ENCODE measurements at regions not wholly inside any gene's neighbourhood (a gene's known extent, or its start where the extent isn't known, plus 50 kb on each side); places are given as distances from the start of the nearest gene placed in this dataset.

DNA sequence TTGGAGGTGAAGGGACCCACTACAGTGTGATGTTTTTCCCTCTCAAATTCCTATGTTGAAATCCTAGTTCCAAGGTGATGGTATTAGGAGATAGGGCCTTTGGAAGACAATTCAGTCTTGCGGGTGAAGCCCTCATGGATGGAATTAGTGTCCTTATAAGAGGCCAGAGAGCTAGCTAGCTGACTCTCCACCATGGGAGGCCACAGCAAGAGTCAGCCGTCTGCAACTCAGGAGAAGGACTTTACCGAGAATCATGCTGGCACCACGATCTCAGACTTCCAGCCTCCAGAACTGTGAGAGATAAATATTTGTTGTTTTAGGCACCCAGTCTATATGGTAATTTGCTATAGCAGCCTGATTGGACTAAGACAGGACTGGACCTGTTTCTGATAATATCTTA, 461.4 kb downstream of the TSN start:
- ChIA-PET POLR2A (no interaction called here), CTCF (interaction anchor here (0.5 kb wide), 1 partner anchor 78 kb away, joined by 4 read pairs; no protein-coding TSS in a partner anchor)
- H3K4me3 ChIP-seq (ENCODE audit: low read depth, low read length) = no peak overlapping the region
- H3K27ac ChIP-seq (ENCODE audit: extremely low read depth, low read depth, low read length) = no peak overlapping the region
- no peaks in the 10 kb centered on the region for H3K4me1 ChIP-seq (ENCODE audit: control insufficient read depth, insufficient read depth, low read length)
- TF ChIP-seq ZNF324 (tag by site-specific recombination; IDR thresholded peaks at IDR 0.05) = no peak
- H3K9me3 ChIP-seq (ENCODE audit: control insufficient read depth, insufficient read depth, low read depth, low read length) = no peaks in the 10 kb centered on the region
- H3K36me3 ChIP-seq (ENCODE audit: control insufficient read depth in 2 of 2, insufficient read depth in 1 of 2, low read length in 2 of 2) = no peaks in the 10 kb centered on the region

DNA sequence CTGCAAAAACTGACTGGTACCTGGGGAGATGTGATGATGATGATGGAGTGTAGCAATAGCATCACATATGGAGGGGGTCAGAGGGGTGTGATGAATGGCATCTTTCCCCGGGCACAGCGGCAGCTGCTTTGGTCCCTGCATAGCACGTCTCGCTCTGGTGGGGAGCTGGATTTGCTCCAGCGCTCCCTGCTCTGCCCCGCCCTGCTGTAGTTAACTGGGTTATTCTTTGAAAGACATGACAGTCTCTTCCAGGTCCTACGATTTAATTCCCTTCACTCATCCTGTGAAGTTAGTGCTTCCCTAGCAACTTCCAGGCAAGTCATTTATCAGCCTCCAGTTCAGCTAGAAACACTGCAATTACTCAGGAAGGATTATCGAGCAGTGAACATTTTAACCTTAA, 463.1 kb downstream of the TSN start:
- TF ChIP-seq ZNF341 (tag by site-specific recombination; IDR thresholded peaks at IDR 0.05; ENCODE audit: low read depth) (no peak), ZNF140 (tag by site-specific recombination; IDR thresholded peaks at IDR 0.05) (no peak), ZNF157 (tag by site-specific recombination; IDR thresholded peaks at IDR 0.05) (no peak), ZNF521 (tag by site-specific recombination; IDR thresholded peaks at IDR 0.05) (no peak), ZNF423 (tag by site-specific recombination; IDR thresholded peaks at IDR 0.05) (no peak), REPIN1 (tag by site-specific recombination; IDR thresholded peaks at IDR 0.05; ENCODE audit: low read depth) (no peak), ZSCAN16 (tag by site-specific recombination; IDR thresholded peaks at IDR 0.05) (no peak)
- TF ChIP-seq, protein P1, sequence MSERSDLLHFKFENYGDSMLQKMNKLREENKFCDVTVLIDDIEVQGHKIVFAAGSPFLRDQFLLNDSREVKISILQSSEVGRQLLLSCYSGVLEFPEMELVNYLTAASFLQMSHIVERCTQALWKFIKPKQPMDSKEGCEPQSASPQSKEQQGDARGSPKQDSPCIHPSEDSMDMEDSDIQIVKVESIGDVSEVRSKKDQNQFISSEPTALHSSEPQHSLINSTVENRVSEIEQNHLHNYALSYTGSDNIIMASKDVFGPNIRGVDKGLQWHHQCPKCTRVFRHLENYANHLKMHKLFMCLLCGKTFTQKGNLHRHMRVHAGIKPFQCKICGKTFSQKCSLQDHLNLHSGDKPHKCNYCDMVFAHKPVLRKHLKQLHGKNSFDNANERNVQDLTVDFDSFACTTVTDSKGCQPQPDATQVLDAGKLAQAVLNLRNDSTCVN (tag by site-specific recombination; optimal IDR thresholded peaks at IDR 0.05) = no peak
- CTCF ChIA-PET = no interaction called here
- POLR2A ChIA-PET = no interaction called here

DNA sequence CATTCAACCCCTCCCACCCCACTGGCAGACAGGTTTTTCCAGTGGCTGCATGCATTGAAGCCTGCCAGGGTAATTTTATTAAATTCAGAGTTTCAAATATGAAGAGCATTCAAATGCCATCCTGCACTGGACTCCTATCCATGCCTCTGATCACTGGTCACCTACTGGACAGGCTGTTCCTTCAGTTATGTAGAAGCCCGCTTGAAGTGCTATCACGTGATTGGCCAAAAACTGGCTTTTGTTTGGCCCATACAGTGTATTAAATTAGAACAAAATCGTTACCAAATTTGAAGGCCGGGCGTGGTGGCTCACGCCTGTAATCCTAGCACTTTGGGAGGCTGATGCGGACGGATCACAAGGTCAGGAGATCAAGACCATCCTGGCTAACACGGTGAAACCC, 464.1 kb downstream of the TSN start:
- H3K36me3 ChIP-seq (ENCODE audit: control insufficient read depth in 2 of 2, insufficient read depth in 1 of 2, low read length in 2 of 2) = no peaks in the 10 kb centered on the region
- H3K4me3 ChIP-seq (ENCODE audit: low read depth, low read length) = no peak overlapping the region
- ChIA-PET CTCF (no interaction called here), POLR2A (no interaction called here)
- no peaks in the 10 kb centered on the region for H3K4me1 ChIP-seq (ENCODE audit: control insufficient read depth, insufficient read depth, low read length)
- H3K9me3 ChIP-seq (ENCODE audit: control insufficient read depth, insufficient read depth, low read depth, low read length) = no peaks in the 10 kb centered on the region
- TF ChIP-seq ZNF23 (tag by site-specific recombination; IDR thresholded peaks at IDR 0.05; ENCODE audit: borderline replicate concordance) (no peak), ZNF555 (tag by site-specific recombination; conservative IDR thresholded peaks at IDR 0.05) (no peak), SCRT2 (tag by site-specific recombination; IDR thresholded peaks at IDR 0.05) (no peak), ZFHX2 (tag by site-specific recombination; conservative IDR thresholded peaks at IDR 0.05) (no peak), ZNF423 (tag by site-specific recombination; IDR thresholded peaks at IDR 0.05) (no peak), ZNF768 (tag by site-specific recombination; IDR thresholded peaks at IDR 0.05) (no peak), KLF16 (tag by site-specific recombination; IDR thresholded peaks at IDR 0.05) (no peak), ZNF792 (tag by site-specific recombination; IDR thresholded peaks at IDR 0.05) (no peak), BCL11B (tag by site-specific recombination; IDR thresholded peaks at IDR 0.05; ENCODE audit: low read depth) (no peak)
- TF ChIP-seq, protein P2, sequence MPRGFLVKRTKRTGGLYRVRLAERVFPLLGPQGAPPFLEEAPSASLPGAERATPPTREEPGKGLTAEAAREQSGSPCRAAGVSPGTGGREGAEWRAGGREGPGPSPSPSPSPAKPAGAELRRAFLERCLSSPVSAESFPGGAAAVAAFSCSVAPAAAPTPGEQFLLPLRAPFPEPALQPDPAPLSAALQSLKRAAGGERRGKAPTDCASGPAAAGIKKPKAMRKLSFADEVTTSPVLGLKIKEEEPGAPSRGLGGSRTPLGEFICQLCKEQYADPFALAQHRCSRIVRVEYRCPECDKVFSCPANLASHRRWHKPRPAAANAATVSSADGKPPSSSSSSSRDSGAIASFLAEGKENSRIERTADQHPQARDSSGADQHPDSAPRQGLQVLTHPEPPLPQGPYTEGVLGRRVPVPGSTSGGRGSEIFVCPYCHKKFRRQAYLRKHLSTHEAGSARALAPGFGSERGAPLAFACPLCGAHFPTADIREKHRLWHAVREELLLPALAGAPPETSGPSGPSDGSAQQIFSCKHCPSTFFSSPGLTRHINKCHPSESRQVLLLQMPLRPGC (tag by site-specific recombination; IDR thresholded peaks at IDR 0.05) = no peak
- TF ChIP-seq, protein P3, sequence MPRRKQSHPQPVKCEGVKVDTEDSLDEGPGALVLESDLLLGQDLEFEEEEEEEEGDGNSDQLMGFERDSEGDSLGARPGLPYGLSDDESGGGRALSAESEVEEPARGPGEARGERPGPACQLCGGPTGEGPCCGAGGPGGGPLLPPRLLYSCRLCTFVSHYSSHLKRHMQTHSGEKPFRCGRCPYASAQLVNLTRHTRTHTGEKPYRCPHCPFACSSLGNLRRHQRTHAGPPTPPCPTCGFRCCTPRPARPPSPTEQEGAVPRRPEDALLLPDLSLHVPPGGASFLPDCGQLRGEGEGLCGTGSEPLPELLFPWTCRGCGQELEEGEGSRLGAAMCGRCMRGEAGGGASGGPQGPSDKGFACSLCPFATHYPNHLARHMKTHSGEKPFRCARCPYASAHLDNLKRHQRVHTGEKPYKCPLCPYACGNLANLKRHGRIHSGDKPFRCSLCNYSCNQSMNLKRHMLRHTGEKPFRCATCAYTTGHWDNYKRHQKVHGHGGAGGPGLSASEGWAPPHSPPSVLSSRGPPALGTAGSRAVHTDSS (tag by site-specific recombination; IDR thresholded peaks at IDR 0.05) = no peak
- H3K27ac ChIP-seq (ENCODE audit: extremely low read depth, low read depth, low read length) = no peak overlapping the region

More for the DNA sequence above, 463.1 kb downstream of the TSN start:
- no peaks in the 10 kb centered on the region for H3K4me1 ChIP-seq (ENCODE audit: control insufficient read depth, insufficient read depth, low read length)
- no peaks in the 10 kb centered on the region for H3K36me3 ChIP-seq (ENCODE audit: control insufficient read depth in 2 of 2, insufficient read depth in 1 of 2, low read length in 2 of 2)
- no peak overlapping the region for H3K27ac ChIP-seq (ENCODE audit: extremely low read depth, low read depth, low read length)
- H3K4me3 ChIP-seq (ENCODE audit: low read depth, low read length) = no peak overlapping the region
- H3K9me3 ChIP-seq (ENCODE audit: control insufficient read depth, insufficient read depth, low read depth, low read length) = no peaks in the 10 kb centered on the region
